PC-3 (cell line): ENCODE measurements at regions not wholly inside any gene's neighbourhood (a gene's known extent, or its start where the extent isn't known, plus 50 kb on each side); places are given as distances from the start of the nearest gene placed in this dataset.

Experiments
- ATAC-seq: fragments of 200-7000 bp; cut with Tn5 transposase; 2 replicates; pipeline ENCODE4 v1.9.1; 2020; ENCODE audit warnings: mild to moderate bottlenecking, moderate library complexity
- BruUV-seq: library from RNA; stranded (reverse); fragments of 400-500 nt; replicated peaks from 2 replicates; lab custom pipeline; 2021; lab: Mats Ljungman, UMichigan
- CTCF ChIA-PET: fragments of 300-600 bp; sonication (Branson Sonifier 250); formaldehyde crosslinking; loops from one replicate; lab custom pipeline; 2022; ENCODE audit warnings: antibody characterized with exemption; lab: Charles Lee
- POLR2A ChIA-PET: fragments of 300-600 bp; sonication (Branson Sonifier 250); formaldehyde crosslinking; loops from one replicate; lab custom pipeline; 2022; ENCODE audit warnings: antibody characterized with exemption; ENCODE audit not compliant: unreplicated experiment; lab: Charles Lee
- DNase-seq: peaks from one replicate; pipeline ENCODE4 v3.0.0-alpha.2; 2015
- H2AFZ ChIP-seq: fragments of 300-600 bp; sonication (generic); 2 replicates; pipeline ENCODE4 v1.6.0; 2016; ENCODE audit warnings: antibody characterized with exemption, low read length
- H3F3A ChIP-seq: fragments of 300-600 bp; sonication (generic); one replicate; pipeline ENCODE4 v1.6.0; 2017; ENCODE audit warnings: antibody characterized with exemption, low read length, control low read depth, mild to moderate bottlenecking; ENCODE audit not compliant: unreplicated experiment
- H3K27ac ChIP-seq: fragments of 300-600 bp; sonication (generic); 2 replicates; pipeline ENCODE4 v1.5.1; 2016; ENCODE audit warnings: mild to moderate bottlenecking, low read length
- H3K27me3 ChIP-seq: fragments of 300-600 bp; sonication (generic); 2 replicates; pipeline ENCODE4 v1.6.1; 2016; ENCODE audit warnings: low read length, mixed read lengths
- H3K36me3 ChIP-seq: fragments of 300-600 bp; sonication (generic); 2 replicates; pipeline ENCODE4 v1.6.1; 2016; ENCODE audit warnings: low read depth, mixed run types, low read length, mixed read lengths
- H3K4me1 ChIP-seq: fragments of 300-600 bp; sonication (generic); 2 replicates; pipeline ENCODE4 v1.5.1; 2016; ENCODE audit warnings: low read length; ENCODE audit not compliant: insufficient read depth
- H3K4me2 ChIP-seq: fragments of 300-600 bp; sonication (generic); 2 replicates; pipeline ENCODE4 v1.6.0; 2016; ENCODE audit warnings: low read length
- H3K4me3 ChIP-seq: fragments of 300-600 bp; sonication (generic); 2 replicates; pipeline ENCODE4 v1.5.1; 2016; ENCODE audit warnings: mild to moderate bottlenecking, low read length, mixed read lengths
- H3K79me2 ChIP-seq: fragments of 300-600 bp; sonication (generic); 2 replicates; pipeline ENCODE4 v1.6.1; 2017; ENCODE audit warnings: low read length, mixed read lengths
- H3K9ac ChIP-seq: fragments of 300-600 bp; sonication (generic); 2 replicates; pipeline ENCODE4 v1.6.0; 2016; ENCODE audit warnings: mild to moderate bottlenecking, low read length
- H3K9me2 ChIP-seq: fragments of 300-600 bp; sonication (generic); replicated peaks from 2 replicates; pipeline ENCODE4 v1.6.1; 2016; ENCODE audit warnings: mixed run types, low read length, mixed read lengths
- H3K9me3 ChIP-seq: fragments of 300-600 bp; sonication (generic); 2 replicates; pipeline ENCODE4 v1.6.1; 2016; ENCODE audit warnings: low read length, mixed read lengths
- H4K20me1 ChIP-seq: fragments of 300-600 bp; sonication (generic); 2 replicates; pipeline ENCODE4 v1.6.1; 2016; ENCODE audit warnings: low read length, mixed read lengths
- EZH2 ChIP-seq: fragments of 300-600 bp; sonication (generic); IDR thresholded peaks from one replicate; pipeline ENCODE4 v1.6.1; 2017; ENCODE audit warnings: antibody characterized with exemption, mild to moderate bottlenecking, low read length; ENCODE audit not compliant: unreplicated experiment
- EZH2phosphoT487 ChIP-seq: fragments of 300-600 bp; sonication (generic); IDR thresholded peaks from 2 replicates; pipeline ENCODE4 v1.6.1; 2018; ENCODE audit warnings: mild to moderate bottlenecking, antibody characterized with exemption, low read length, borderline replicate concordance
- intact Hi-C: fragments of 100-400 bp; cut with micrococcal nuclease; formaldehyde crosslinking; loops from 2 replicates; pipeline ENCODE4 v1.9.0; 2023
- TF ChIP-seq, protein P1 (sequence below): fragments of 300-600 bp; sonication (generic); conservative IDR thresholded peaks from 2 replicates; pipeline ENCODE4 v1.5.1; 2017; ENCODE audit warnings: antibody characterized with exemption, low read depth, mild to moderate bottlenecking, low read length

DNA sequence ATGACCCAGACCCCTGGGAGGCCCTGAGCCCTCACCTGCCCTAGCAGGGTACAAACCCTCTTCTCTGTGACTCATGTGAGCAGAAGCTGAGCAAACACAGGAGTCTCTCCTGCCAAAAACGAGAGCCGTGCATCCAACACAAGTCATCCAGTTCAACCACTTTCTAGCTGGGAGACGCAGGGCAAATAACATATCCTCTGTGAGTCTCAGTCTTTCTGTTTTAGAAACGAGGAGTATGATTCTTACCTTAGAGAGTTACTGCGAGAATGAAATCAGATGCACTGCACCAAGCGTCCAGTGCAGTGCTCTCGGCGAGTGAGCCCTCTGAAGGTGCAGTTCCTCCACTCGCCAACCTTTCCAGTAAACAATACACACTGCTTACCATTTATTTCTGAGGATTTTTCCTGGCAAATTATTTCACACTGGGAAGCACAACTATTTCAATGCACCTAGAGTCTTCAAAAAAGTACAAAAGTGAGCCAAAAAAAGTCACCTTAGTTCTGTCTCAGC lies 331.8 kb upstream of the MYT1L start:
- Histone ChIP-seq H3K9ac (no peak overlapping the region), H3K27ac (no peak overlapping the region), H4K20me1 (no peaks in the 10 kb centered on the region), H3K4me2 (peak overlapping the region; percentile 68), H3K4me1 (peaks cover 34% of the 10 kb centered on the region), H2AFZ (no peak overlapping the region), H3K9me3 (no peaks in the 10 kb centered on the region), H3K79me2 (no peaks in the 10 kb centered on the region), H3K4me3 (no peak overlapping the region; the same call in 1 of the 2 replicates), H3K9me2 (no peaks in the 10 kb centered on the region), H3K36me3 (no peaks in the 10 kb centered on the region), H3F3A (no peaks in the 10 kb centered on the region), H3K27me3 (no peaks in the 10 kb centered on the region)
- DNase-seq (peak; percentile 65), ATAC-seq (peak; percentile 32)
- no TSS peak for BruUV-seq
- POLR2A ChIA-PET, result no interaction called here
- intact Hi-C loops, result no loop called here
- TF ChIP-seq EZH2 (no peak), EZH2phosphoT487 (no peak)
- TF ChIP-seq, protein P1, sequence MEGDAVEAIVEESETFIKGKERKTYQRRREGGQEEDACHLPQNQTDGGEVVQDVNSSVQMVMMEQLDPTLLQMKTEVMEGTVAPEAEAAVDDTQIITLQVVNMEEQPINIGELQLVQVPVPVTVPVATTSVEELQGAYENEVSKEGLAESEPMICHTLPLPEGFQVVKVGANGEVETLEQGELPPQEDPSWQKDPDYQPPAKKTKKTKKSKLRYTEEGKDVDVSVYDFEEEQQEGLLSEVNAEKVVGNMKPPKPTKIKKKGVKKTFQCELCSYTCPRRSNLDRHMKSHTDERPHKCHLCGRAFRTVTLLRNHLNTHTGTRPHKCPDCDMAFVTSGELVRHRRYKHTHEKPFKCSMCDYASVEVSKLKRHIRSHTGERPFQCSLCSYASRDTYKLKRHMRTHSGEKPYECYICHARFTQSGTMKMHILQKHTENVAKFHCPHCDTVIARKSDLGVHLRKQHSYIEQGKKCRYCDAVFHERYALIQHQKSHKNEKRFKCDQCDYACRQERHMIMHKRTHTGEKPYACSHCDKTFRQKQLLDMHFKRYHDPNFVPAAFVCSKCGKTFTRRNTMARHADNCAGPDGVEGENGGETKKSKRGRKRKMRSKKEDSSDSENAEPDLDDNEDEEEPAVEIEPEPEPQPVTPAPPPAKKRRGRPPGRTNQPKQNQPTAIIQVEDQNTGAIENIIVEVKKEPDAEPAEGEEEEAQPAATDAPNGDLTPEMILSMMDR, result 0 out of 2 replicates have a peak, but pooled peaks have one; percentile 8
- CTCF ChIA-PET, result no interaction called here

DNA sequence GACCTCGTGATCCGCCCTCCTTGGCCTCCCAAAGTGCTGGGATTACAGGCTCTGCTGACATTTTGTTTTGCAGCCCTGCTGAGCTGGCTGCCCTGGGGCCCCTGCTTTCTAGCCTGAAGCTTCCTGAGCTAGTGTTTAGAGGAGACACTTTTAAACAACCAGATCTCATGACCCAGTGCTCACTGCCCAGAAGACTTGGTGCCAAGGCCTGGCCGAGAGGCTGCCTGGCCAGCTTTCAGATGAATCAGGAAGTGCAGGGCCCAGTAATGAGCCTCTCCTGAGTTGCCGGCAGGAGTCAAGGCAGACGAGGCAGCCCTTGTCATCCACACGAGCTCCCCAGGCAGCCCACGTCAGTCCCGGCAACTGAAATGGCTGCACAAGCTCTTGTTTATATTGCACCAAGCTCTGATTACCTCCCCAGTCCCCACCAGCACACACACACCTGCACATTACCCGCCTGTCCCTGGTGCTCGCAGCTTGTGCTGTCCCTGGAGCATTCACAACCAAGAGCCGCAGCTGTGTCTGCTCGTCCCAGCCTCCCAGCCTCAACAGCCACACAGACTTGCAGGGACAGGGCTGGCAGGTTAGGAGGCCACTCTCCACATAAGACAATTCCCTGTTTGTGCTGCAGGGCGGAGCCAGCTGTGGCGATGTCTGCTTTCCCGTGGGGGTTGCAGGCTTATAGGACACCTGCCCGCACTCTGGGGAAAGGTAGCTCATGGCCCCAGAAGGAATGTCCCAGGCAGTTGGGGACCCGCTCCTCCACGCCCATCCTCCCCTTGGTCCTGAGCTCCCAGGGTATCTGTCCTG lies 331.2 kb upstream of the MYT1L start:
- Histone ChIP-seq H3F3A (no peaks in the 10 kb centered on the region), H3K79me2 (no peaks in the 10 kb centered on the region), H3K4me1 (peaks cover 34% of the 10 kb centered on the region), H2AFZ (no peak overlapping the region), H3K27ac (no peak overlapping the region), H4K20me1 (no peaks in the 10 kb centered on the region), H3K4me3 (no peak overlapping the region), H3K9me2 (no peaks in the 10 kb centered on the region), H3K36me3 (no peaks in the 10 kb centered on the region), H3K9me3 (no peaks in the 10 kb centered on the region), H3K9ac (no peak overlapping the region), H3K4me2 (peak overlapping the region; percentile 68; the same call in 1 of the 2 replicates), H3K27me3 (no peaks in the 10 kb centered on the region)
- no peak for TF ChIP-seq EZH2phosphoT487
- no peak for TF ChIP-seq EZH2
- TF ChIP-seq, protein P1, result no peak
- DNase-seq (no peak), ATAC-seq (no peak)
- CTCF ChIA-PET, result no interaction called here
- POLR2A ChIA-PET, result no interaction called here
- intact Hi-C loops, result no loop called here
- no TSS peak for BruUV-seq

DNA sequence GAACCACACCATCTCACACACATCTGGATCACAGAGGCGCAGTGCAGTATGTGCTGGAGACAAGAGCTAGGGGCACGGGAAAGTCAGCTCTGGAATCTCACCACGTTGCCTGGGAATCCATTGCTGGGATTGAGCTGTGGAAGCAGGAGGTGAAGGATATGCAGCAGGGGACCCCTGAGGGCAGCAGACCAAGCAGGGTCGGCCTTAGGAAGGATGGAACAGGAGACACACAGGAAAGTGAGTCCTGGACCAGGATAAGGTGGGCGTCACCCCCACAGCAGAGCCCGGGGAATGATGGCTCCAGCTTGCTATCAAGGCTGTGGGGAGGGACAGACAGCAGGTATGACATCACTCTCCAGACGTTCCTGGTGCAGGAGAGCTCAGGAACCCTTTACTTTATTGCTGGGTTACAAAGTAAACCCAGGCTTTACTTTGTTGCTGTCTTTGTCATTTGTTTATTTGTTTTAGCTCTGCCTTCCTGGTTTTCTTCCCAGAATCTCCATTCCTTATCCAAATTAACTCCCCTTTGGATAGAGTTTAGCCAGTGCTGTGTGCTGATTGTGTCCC lies 329.8 kb upstream of the MYT1L start:
- BruUV-seq, result no TSS peak
- no peak for DNase-seq
- H3K4me2 ChIP-seq, result no peak overlapping the region
- no peak overlapping the region for H3K9ac ChIP-seq
- no peak for ATAC-seq
- H4K20me1 ChIP-seq, result no peaks in the 10 kb centered on the region
- intact Hi-C loops, result no loop called here
- H3K9me3 ChIP-seq, result no peaks in the 10 kb centered on the region
- H3K9me2 ChIP-seq, result no peaks in the 10 kb centered on the region
- no peaks in the 10 kb centered on the region for H3F3A ChIP-seq
- no peak overlapping the region for H3K27ac ChIP-seq
- TF ChIP-seq EZH2 (no peak), EZH2phosphoT487 (no peak)
- TF ChIP-seq, protein P1, result no peak
- ChIA-PET CTCF (no interaction called here), POLR2A (no interaction called here)
- H3K4me3 ChIP-seq, result no peak overlapping the region
- H2AFZ ChIP-seq, result no peak overlapping the region
- H3K36me3 ChIP-seq, result no peaks in the 10 kb centered on the region
- H3K4me1 ChIP-seq, result peaks cover 34% of the 10 kb centered on the region
- no peaks in the 10 kb centered on the region for H3K79me2 ChIP-seq
- H3K27me3 ChIP-seq, result peaks cover 14% of the 10 kb centered on the region; the same call in 1 of the 2 replicates
